T1000 (cell line): ENCODE measurements at regions not wholly inside any gene's neighbourhood (a gene's known extent, or its start where the extent isn't known, plus 50 kb on each side); places are given as distances from the start of the nearest gene placed in this dataset.

Experiments
- DNase-seq: peaks from one replicate; lab custom pipeline; 2025; ENCODE audit warnings: mixed read lengths; lab: John Stamatoyannopoulos, UW

DNA sequence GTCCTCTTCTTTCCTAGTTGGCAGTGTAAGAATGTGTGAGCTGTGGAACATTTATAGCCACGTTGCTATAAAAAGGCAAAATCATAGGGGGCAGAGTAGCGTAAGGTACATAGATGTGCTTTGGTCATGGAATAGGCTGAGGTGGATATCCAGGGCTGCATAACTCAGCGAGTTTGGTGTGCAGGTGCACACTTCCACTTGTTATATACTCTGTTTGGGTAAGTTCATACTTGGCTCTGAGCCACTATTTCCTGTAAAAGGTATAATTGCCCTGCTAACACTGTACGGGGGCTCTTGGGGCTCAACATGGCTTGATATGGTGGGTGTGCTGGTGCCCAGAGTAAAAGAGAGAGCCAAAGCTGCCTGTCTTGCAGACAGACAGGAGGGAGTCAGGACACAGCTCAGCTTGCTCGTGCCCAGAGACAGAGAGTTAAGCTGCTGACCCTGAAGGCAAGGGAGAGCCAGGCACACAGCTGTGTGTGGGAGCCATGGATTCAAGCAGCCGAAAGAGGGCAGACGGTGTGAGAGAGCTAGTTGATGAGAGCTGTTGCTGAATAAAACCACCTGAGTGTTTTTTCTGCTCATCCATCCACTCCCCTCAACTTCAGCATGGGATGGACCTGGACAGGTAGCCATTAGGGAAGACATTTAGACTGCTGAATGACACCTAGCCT is 126.7 kb downstream of the DKK1 start:
- no peak for DNase-seq

DNA sequence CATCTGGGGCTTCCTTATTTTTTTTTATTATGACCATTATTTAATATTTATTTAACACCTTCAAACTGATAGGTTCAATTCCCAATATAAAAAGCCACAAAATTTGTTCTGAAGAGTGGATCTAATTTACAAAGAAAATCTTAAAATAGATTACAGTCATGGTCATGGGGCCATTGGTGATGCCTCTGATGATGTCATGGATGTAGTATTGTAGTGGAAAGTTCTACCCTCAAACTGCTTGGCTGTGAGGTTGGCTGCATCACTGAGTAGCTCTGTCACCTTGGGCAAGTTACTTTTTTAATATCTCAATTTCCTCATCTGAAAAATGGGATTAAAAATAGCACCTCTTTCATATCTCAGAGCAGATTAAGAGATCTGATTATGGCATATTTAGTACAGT is 128.5 kb downstream of the DKK1 start:
- no peak for DNase-seq

DNA sequence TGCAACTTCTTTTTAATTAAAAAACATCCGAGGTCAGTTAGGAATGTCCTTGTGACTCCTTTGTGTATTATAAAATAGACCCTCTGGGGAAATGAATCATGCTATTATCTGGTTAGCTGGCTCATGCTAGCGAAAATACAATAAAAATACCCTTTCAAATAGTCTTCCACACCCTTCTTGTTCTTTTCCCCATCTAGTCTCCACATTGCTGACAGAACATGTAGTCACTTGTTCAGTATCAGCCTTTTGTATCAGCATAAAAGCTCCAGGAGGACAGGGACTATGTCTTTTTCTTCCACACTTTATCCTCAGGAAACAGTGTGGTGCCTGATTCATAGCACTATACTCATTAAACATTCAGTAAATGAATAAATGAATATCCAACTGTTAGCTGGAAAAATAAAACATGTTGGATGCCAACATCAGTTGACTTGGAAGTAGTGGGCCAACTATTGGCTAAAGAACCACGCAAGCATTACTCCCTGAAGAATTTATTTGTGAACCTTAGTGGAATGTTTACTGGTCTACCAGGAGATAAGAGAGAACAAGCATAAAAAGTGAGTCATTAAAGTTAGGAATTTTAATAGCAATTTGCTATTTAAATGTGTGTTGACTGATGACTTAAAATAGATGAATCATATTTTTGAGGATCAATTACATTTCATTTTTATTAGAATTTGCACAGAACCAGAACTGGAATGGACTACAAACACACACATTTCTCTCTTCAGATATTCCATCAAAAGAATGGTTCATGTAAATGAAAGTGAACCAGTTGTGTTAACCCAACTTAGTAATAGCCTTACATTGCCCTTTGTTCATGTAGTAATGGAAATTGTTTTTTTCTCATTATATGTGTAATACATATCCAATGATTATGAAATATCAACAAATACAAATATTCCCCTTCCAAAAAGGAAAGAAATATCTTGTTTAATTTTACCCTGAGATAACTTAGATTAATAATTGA is 129.6 kb downstream of the DKK1 start:
- peak; percentile 11 for DNase-seq

GRCh38 chr10:52446391-52446790 is 132.3 kb downstream of the DKK1 start:
- DNase-seq = no peak

GRCh38 chr10:52447931-52448353 is 133.9 kb downstream of the DKK1 start:
- DNase-seq = no peak

DNA sequence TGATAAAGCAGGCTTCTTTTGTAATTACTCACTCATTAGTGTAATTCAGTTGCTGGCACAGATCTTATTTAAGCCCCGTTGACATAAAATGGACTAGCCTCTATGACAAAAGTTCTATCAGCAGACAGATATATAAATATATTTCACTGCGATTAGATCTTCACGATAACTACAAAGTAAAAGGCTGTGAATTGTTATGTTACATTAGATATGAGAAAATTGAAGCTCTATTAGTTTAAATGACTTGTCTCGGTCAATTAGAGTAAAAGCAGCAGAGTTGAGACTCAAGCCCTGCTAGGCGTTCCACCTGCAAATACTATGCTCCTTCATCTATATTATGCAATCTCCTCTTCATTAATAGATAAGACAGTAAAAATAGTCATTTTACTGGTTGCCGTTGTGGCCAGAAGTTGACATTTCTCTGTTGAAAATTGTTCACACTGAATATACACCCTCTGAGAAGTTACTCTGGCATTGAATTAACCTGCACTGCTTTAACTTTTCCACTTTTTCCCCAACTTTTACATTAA is 136.7 kb downstream of the DKK1 start:
- DNase-seq = no peak

GRCh38 chr10:52451817-52452216 is 137.7 kb downstream of the DKK1 start:
- DNase-seq = peak; percentile 11

- no peak for DNase-seq
Measured at GRCh38 chr10:52452600-52453493, 138.8 kb downstream of the DKK1 start.

GRCh38 chr10:52453501-52453900 is 139.4 kb downstream of the DKK1 start:
- DNase-seq = no peak

GRCh38 chr10:52454491-52454890 is 140.4 kb downstream of the DKK1 start:
- DNase-seq = no peak

- DNase-seq = peak; percentile 19
Measured at GRCh38 chr10:52455098-52455497, 141.0 kb downstream of the DKK1 start.

GRCh38 chr10:52459097-52459496 is 145.0 kb downstream of the DKK1 start:
- no peak for DNase-seq

- no peak for DNase-seq
Measured at GRCh38 chr10:52463826-52464225, 149.7 kb downstream of the DKK1 start.

DNA sequence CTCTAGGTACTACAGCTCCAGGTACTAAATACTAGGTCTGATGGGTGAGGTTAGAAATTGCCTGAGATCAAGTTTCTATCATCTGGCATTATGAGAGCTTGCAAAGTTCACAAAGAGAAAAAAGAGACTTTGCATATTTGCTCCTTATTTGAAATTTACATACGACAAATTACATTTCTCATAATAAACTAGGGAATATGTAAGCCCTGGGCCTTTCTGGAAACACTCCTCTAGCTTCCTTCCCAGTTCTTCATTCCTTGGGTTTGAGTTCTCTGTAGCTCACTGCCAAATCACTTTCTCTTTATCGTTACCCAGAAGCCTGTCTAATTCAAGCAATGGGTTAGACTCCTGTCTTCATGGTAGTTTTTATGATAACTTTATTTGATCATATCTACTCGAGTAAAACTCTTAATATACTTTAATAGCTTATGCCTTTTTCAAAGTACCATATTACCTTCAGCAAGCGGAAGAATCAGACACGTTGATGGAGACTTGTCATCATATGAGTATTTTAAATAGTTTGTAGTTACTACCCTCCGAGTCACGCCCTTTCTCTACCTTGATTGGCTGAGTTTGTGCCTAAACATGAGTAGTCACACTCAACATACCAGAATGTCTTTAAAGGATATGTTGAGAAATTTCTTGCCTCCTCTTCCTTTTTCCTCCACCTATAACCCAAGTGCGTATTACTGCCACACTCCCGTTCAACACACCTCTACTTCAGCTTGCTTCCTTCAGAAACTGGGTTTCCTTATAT is 150.5 kb downstream of the DKK1 start:
- DNase-seq = no peak

GRCh38 chr10:52465202-52465601 is 151.1 kb downstream of the DKK1 start:
- DNase-seq = no peak

DNA sequence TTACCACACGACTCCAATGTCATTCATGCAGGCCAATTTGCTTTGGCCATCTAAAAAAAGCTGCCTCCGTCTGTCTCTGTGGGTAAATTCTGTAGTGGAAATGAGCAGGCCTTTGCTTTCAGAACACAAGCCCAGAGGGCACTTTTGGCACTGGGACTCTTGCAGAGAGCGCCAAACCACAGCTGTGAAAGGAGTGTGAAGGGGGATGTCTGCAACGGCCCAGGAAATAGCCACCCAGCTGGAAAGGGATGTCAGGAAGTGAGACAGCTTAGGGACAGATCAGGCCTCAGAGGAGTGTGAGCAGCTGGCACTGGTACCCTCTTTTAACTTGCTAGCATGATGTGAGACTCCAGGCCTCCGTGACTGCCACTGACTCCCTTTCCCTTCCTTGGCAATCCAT is 152.4 kb downstream of the DKK1 start:
- DNase-seq = no peak

GRCh38 chr10:52469970-52470705 is 156.1 kb downstream of the DKK1 start:
- DNase-seq = no peak

DNA sequence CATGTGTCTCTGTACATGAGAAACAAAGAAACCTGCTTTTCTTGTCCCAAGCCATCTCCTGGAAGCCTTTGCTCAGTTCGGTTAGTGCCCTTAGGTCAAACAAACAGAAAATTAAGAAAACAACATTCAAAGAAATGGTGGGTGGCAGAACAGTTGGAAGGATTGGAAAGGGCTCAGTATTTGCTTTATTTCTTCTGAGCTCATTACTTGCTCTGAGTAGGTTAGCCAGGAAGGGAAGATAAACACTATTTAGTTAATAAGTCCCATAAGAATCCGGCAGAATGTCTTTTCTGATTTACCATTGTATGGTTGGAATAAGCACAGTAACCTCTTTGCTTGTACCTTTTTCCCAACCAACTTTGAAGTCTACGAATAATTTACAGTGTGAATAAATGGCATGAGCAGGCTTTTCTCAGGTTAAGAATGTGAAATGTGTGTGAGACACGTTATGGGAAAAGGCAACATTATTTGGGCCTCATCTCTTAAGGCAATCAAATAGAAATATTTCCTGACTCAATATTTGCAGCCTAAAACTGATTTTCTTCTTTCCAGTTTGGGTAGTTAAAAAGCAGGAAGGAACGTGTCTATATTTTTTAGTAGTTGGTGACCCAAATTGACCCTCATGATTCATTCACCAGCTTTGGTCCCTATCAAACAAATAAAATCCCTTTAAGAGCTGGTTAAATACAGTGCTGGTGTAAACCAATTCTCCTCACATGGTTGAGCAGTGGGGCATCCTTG is 158.5 kb downstream of the DKK1 start:
- no peak for DNase-seq

- no peak for DNase-seq
Measured at GRCh38 chr10:52474265-52474664, 160.2 kb downstream of the DKK1 start.

DNA sequence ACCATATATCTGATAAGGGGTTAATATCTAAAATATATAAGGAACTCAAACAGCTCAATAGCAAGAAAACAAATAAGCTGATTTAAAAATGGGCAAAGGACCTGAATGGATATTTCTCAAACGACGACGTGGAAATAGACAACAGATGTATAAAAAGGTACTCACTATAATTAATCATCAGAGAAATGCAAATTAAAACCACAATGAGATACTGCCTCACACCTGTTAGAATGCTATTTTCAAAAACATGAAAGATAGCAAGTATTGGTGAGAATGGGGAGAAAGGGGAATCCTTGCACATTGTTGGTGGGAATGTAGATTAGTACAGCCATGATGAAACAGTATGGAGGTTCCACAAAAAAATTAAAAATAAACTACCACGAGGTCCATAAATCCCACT is 163.2 kb downstream of the DKK1 start:
- no peak for DNase-seq
